ENCODE measurements at regions not wholly inside any gene's neighbourhood (a gene's known extent, or its start where the extent isn't known, plus 50 kb on each side); places are given as distances from the start of the nearest gene placed in this dataset.

DNA sequence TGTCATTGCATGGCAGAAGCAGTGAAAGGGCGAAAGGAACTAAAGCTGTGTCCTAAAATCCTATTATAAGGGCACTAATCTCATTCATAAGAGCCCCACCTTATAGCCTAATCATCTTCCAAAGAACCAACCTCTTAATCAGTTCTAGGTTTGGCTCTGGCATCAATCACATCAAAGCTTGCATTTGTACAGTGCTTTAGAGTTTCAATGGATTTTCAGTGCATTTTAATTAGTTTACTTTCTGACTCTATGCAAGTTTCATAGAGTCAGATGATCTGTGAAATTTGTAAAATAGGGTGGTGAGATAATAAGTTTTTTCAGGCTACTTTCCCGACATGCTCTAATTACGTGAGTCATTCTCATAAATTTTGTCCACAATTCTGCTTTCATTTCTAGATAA, 341.1 kb downstream of the DIPK2A start:
- DNase-seq = no peak

DNA sequence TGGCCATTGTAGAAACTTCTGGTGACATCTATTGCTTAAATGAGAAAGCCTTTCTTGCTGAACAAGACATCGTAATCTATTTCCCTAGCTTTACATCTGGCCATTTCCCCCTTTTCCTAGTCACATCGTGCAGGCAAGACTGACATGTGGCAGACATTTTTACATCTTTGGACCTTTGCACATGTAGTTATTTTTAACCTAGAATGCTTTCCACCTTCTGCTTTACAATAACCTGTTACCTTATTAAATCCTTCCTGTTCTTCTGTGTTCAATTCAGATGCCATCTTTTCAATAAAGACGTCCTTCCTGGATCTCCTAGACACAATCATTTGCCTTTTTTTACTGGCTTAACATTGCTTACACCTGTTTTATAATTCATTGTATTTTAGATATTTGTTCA, 343.3 kb downstream of the DIPK2A start:
- no peak for DNase-seq

DNA sequence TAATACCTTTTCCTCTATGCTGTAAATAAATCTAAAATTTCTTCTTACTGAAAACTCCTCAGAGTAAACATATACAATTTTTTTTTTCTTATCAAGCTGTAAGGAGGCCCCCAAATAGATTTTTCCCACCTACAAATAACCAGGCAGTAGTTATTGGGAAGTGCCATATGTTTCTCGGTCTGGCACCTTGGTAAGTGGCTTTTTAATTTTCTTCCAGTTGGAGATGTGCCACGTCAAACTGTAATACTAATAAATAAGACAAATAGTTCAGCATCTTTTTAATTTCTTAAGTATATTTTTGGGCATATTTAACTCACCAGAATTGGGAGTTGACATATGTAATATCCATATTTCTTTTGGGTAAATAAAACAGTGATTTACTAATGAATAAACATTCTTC, 346.3 kb downstream of the DIPK2A start:
- DNase-seq = no peak

DNA sequence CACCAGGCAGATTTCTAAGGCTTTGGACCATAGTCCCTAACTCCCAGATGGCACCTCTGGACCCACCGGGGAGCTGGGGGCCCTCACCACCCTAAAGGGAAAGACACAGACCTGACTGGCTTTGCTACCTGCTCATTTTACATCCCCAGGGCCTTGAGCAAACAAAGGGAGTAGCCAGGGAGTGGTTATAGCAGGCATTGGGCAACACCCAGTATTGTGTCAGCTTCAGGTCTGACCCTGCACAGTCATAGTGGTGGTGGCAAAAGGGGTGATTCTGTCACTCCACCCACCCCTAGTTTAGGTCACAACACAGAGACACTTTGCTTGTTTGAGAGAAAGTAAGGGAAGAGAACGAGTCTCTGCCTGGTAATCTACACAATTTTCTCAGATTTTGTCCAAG, 352.5 kb downstream of the DIPK2A start:
- no peak for DNase-seq

DNA sequence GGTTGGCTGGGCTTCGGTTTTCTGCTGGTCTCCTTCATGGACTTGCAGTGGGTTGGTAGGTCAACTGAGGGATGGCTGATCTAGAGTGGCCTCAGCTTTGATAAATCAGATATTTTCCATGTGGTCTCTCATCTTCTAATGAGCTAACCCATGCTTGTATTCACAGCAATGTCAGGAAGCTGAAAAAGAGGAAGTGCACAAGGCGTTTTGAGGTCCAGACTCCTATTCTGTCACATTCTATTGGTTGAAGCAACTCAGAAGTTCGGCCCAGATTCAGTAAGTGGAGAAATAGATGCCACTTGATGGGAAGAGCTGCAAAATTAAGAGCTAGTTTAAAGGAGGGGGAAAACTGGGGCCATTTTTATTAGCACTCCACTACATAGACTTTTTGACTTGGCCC, 361.2 kb downstream of the DIPK2A start:
- no peak for DNase-seq

DNA sequence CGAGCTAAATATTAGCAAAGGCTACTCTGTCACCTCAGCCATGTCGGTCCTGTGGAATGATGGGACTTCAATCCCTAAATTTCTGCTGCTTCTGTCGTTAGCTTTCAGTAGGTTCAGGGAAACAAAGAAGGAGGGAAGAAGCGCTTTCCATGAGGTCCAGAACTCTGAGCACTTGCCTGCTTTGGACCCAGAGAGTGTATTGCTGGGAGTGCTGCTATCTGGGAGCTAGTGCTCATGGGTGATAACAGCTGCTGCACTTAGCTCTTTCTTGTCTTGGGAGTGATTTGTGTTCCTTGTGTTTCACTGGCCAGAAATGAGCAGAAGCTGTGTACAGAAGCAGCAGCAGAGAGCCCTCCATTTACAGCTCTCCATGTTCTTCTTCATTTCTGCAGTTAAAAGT, 369.8 kb downstream of the DIPK2A start:
- no peak for DNase-seq

DNA sequence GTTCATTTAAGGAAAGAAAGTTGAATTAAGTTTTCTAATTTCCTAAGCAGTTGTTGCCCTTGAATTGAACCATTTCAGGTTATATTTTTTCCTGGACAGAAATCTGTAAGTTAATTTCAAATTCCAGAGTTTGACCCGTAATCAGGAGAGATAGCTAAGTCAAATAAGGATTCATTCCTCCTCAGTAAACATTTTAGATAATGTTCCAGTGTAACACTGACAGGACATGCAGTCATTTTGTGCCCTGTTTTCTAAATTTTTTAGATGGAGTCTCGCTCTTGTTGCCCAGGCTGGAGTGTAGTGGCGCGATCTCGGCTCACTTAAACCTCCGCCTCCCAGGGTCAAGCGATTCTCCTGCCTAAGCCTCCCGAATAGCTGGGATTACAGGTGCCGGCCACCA, 371.7 kb downstream of the DIPK2A start:
- DNase-seq = no peak

DNA sequence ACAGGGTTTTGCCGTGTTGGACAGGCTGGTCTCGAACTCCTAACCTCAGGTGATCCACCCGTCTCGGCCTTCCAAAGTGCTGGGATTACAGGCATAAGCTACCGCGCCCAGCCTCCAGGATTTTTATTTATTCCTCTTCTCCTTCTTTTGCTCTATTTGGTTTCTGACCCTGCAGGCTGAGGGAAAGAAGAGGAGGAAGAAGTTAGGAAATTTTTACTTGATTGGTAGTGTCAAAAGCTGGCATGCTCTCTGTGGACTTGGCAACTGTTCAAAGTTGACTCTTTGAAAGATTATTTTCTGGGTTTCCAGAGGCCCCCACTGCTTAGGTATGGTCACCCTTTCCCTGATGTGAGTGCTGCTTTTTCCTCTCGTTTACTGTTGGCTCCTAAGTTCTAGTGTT, 372.2 kb downstream of the DIPK2A start:
- no peak for DNase-seq

DNA sequence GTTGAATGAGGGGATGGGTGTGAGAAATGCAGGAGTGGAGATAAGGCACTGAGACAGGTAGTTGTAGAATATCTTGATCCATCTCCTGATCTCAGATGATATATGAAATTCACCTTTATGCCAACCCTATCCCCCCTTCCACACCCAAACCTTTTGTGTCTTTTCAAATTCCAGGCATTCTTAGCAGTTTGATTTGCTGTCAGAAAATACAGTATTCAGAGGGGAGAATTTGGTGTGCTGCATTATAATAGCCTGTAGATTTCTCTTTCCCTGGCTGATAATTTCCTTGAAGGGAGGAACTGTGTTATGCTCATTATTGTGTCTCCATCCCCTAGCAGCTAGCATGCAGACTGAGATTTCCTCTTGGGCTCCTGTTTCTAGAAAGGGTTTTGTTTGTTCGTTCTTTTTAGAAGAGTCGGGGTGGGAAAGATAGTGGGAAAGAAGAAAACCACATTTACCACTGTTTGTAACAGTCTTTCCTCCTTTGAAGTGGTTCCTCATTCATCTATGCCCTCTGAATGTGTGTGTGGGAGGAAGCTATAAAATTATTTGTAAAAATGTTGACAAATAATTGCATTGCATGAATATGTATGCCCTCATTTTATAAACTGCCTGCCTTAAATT, 373.4 kb downstream of the DIPK2A start:
- DNase-seq = no peak

DNA sequence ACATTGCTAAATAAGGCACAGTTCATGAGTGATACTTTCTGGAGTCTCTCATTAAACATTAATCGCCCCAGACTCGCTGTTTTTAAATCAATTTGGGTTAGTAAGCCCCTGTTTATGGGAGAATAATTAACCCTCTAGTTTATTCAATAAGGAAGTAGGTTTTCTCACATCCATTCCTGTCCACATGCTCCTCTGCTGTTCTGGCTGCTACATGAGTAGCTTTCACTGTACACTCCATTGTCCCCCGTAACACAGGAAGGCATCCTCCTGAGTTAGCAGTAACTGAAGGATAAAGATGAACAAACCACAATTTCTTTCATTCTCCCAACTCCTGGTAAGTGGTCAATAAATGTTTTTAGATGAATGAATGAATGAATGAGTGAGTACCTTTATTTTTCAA, 378.5 kb downstream of the DIPK2A start:
- DNase-seq = no peak

DNA sequence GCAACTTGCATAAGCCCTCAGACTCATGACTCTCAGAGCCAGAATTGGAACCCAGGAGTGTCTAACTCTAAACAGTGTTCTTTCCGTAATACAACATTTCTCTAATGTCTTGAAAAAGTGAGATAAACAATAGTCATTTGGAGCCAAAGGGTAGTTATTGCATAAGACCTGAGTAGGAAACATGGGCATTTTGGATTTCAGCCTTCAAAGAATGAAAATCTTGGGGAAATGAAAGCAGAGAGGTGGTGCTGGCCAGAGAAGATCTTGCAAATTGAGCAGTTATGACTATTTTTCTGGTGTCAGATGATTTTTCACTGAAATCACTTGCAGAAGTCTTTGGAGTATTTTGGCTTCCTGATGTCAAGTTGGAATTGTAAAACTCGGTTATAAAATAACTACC, 379.4 kb downstream of the DIPK2A start:
- no peak for DNase-seq

DNA sequence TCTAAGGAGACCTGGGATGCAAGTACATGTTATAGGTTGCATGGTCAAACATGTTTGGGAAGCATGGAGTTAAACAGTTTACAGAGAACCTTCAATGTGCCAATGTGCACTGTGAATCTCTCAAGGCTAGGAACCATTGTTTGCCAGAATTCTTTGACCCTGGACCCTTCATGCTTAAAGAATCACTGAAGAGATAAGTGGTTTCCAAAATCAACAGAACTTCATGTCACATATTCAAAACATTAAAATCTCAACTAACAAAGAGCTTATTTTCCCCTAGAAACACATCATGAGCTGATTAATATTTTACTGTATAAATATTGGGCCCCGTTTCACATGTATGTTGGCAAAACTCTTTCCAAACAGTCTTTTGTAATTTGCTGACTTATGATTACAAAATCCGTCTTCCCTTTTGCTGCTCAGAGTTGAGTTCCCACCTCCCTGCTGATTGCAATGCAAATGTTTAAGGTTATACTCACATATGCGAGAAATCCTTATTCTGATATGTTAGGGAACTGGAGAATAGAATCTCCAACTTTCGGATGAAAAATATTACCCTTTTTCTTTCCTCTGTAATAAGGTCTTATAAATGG, 380.2 kb downstream of the DIPK2A start:
- no peak for DNase-seq

DNA sequence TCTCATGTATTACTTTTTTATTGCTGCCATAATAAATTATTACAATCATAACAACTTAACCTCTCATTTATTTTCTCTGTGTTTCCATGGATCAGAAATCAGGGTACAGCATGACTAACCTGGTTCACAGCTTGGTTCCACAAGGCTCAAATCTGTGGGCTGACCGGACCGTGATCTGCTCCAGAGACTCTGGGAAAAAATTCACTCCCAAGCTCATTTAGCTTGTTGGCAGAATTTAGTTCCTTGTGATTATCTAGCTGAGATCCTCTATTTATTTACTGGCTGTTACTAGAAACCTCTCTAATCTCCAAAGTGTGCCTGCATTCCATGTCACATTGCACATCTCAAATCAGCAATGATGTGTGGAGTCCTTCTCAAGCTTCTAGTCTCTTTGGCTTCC, 386.6 kb downstream of the DIPK2A start:
- no peak for DNase-seq

DNA sequence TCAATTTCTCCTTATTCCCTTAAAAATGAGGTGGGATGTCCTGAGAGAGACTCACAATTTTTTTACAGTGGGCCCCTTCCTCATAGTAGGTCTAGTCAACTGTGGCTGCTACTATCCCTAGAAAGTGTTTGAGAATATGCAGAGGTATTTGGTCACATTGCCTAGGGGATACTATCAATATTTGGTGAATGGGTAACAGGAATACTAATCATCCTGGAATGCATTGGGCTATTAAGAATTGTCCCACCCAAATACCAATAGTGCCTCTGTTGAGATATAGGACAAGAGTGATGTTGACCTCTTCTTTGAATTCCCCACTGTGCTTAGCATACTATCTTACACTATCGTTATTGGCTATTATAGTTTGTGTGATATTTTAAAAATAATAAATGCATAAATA, 389.4 kb downstream of the DIPK2A start:
- DNase-seq = no peak

DNA sequence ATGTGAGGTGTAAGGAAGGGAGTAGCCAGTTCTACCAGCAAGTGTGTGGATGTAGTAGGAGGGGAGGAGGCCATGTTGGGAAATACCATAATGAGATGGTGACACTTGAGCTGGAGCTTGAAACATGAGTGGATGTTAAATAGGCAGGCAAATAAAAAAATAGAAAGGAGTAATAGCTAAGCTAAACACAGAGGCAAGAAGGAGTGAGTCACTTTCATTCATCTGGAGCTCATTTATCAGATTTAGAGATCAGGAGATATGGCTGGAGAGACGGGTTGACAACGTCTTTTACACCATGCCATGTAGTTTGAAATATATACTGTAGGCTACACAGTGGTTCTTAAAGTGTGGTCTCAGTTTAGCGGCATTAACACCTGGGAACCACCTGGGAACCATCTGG, 390.5 kb downstream of the DIPK2A start:
- no peak for DNase-seq

DNA sequence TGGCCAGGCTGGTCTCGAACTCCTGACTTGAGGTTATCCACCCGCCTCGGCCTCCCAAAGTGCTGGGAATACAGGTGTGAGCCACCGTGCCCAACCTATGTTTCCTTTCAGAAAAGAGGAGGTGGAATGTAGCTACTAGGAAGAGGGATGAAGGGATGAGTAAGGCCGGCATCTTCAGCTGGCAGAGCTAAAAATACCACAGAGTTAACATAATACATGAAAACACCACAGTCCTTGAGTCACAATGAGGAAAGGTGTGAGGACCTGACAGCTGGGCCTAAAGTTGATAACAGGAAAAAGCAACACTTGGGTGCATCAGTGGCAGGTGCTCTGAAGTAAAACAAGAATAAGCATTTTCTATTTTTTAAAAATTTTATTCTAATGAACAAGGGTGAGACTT, 392.2 kb downstream of the DIPK2A start:
- no peak for DNase-seq

DNA sequence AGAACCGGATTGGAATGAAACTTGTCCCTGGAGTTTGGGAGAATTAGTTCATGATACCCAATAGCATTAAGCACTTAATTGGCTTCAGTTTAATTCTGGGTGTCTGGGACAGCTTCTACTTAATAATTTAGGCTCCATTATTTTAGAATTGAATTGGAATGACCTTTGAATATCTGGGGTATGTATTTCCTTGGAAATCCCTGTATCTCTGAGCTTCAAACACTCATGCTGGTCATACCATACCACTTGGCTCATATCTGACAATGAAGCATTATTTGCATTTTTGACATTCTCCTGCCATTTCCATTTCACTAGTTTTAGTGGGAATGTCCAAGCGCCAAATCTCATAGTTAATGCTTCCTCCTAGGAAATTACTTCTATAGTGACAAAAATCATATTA, 393.1 kb downstream of the DIPK2A start:
- DNase-seq = no peak

DNA sequence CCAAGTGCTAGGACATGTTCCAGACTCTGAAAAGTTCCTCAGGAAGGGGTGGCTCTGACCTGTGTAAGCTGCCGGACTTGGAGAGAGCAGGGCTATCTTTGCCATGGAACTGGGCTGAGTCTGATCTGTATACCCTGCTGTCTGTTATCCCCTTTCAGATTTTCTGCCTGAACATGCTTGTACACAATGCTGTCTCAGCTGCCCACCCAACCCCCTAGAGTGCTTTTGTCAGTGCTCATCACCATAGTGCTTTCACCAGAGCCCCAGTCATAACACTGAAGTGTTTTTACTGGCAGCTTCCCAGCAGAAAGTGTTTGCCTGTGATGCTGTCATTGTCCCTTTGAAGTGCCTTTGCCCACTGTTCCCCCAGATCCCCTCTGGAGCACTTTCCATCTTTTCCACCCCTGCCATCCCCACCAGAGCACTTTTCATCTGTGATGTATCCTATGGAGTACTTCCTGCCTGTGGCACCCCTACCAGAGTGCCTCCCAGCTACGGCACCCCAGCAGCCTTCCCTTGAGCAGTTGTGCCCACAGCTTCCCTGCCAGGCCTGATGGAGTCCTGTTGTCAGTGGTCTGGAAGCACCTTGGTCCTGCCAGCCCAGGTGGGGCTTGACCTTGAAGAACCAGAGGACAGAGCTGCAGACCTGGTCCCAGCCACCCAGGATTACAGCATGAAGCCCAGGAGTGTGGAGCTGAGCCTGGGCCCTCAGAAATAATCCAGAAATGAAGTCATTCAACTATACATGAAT, 397.7 kb downstream of the DIPK2A start:
- no peak for DNase-seq

DNA sequence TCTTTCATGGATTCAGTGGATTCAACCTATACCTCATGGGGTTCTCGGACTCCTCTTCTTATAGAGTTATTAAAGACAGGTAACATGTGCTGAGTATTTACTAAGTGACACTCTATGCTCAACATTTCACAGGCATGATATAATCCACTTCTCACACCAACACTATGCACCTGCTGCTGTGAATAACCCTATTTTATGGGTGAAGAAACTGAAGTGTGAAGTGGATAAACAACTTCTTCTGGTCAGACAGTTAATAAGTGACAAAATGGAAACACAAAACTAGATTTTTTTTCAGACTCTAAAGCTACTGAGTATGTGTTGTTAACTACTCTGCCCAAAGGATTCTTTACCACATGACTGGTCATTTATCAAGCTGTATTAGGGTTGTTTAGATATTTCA, 403.5 kb downstream of the DIPK2A start:
- no peak for DNase-seq

DNA sequence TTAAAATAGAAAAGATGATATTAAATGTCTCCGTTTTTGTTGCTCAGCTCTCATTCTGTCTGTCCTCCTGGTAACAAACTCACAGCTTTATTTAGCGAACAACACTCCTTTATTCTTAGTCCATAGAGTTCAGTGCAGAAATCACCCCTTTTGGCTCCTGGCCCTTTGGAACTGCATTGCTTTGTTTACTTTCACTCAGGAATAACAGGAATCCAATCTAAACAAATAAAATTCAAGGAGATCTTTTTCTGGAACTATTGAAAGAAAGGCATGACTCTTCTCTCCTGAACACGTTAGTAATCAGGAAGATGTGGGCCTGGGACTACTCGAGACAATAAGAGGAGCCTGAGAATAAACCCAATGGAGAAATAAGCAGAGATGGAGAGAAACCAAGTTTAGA, 409.2 kb downstream of the DIPK2A start:
- no peak for DNase-seq

DNA sequence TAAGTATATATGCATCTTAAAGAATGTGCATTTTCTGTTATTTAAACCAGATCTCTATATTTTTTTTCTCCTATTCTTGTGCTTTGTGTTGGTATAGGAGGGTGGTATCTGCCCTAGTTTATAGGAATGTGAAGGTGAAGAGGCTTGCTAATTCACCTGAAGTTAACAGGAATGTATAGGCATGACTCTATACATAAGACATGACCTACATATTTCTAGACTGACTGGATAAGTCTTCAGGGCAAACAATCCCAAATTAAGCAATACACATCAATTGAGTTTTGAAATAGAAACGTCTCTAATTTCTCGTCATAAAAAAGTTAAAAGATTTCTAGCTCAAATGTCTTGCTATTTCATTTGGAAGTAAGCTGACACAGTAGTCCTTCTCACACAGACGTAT, 410.0 kb downstream of the DIPK2A start:
- DNase-seq = no peak

DNA sequence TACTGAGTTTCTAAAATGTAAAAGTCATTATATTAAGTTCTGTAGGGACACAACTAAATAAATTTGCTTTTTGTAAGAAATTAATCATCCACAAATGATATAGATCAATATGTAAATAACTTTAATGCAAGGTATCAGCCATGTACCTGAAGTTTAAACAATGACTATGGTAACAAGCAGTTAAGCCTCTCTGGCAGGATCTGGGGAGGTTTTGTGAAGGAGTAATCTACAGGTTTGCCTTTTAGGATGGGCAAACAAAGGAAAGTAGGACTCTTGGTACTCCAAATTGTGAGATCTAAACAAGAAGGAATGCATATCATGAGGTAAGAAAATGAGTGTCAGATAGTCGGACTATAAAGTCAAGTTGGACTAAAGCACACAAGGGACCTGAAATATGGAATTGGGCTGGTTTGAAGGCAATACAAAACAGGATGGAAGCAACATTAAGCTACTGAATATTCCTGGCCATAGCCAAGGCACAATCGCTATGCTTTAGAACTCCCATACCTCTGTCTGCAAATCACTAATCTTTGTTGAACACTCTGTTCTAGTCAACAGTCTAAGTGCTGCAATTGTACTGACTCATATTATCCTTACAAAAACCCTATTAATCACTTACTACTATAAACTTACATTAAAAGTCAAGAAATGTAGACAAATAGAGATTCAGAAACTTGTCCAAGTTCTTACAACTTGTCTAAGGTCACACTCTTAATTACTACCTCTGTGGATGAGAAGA, 412.8 kb downstream of the DIPK2A start:
- no peak for DNase-seq

DNA sequence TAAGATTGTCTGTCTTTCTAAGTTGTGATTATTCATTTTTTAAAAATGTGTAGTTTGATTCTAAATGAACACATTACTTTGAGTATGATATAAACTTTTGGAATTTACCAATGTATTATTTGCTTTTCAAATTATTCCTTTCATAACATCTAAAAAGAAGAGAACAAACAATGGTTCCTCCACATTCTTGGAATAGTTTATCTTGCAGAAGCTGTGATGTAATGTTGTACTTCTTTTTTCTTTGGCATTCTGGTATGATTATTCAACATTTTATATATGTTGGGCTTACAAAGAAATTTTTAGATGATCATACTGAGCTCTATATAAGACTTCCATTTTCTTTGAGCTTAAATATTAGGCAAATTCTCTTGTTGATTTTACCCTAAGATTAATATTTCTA, 419.2 kb downstream of the DIPK2A start:
- DNase-seq = no peak

DNA sequence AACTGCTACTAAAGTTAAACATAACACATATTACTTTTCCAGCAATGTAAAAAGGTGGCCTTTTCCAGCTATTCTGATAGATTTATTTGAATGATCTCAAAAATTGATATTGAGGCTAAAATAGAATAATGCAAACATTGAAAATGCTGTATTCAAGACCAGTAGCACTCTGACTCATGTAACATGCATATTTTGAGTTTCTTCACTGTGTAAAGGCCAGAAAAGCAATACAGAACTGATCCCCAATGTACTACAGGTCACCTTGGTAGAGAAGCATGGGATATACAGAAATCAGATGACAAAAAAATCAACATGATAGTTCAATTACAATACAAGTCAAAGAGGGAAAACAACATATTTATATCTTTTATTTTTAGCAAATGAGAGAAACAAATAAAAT, 419.6 kb downstream of the DIPK2A start:
- DNase-seq = no peak

Data from activated CD4-positive, alpha-beta T cell treated with anti-CD3 and anti-CD28 coated beads, Interleukin-10, Interleukin-2, amounts not matched to agents 100 ng/mL and 50 ng/mL, durations not matched to agents 16 hours and 8 hours (primary cell).